CD4-positive, alpha-beta memory T cell (primary cell): ENCODE measurements at regions not wholly inside any gene's neighbourhood (a gene's known extent, or its start where the extent isn't known, plus 50 kb on each side); places are given as distances from the start of the nearest gene placed in this dataset.

ENCODE experiments used
- CTCF ChIA-PET: fragments of 350-600 bp; sonication (Branson Sonifier 250); formaldehyde crosslinking; loops from one replicate; lab custom pipeline; 2021; ENCODE audit warnings: inconsistent platforms; ENCODE audit not compliant: partially characterized antibody; lab: Charles Lee
- POLR2A ChIA-PET: fragments of 350-600 bp; sonication (Branson Sonifier 250); formaldehyde crosslinking; loops from one replicate; lab custom pipeline; 2021; ENCODE audit not compliant: partially characterized antibody; lab: Charles Lee
- DNase-seq, 5 donors: peaks; one replicate each; pipeline versions ENCODE4 v3.0.0 to v3.0.0-alpha.2; 2020 to 2022; ENCODE audit warnings: mixed read lengths in 1 of 5
- H3K27ac ChIP-seq: one replicate; pipeline ENCODE4 v1.7.0; 2013; ENCODE audit warnings: low read depth, low read length
- H3K27me3 ChIP-seq: 2 replicates; pipeline ENCODE4 v1.7.0; 2013; ENCODE audit warnings: mild to moderate bottlenecking, low read length, moderate library complexity; ENCODE audit not compliant: insufficient read depth
- H3K36me3 ChIP-seq: 2 replicates; pipeline ENCODE4 v1.7.0; 2013; ENCODE audit warnings: mild to moderate bottlenecking, low read length, moderate library complexity; ENCODE audit not compliant: insufficient read depth
- H3K4me1 ChIP-seq: 2 replicates; pipeline ENCODE4 v1.7.0; 2013; ENCODE audit warnings: mild to moderate bottlenecking, low read length, moderate library complexity; ENCODE audit not compliant: insufficient read depth
- H3K4me3 ChIP-seq, 2 donors: one replicate each; pipeline ENCODE4 v1.7.0; 2013; ENCODE audit warnings: low read length in 2 of 2, mild to moderate bottlenecking in 1 of 2
- H3K9me3 ChIP-seq, 2 donors: one replicate each; pipeline ENCODE4 v1.7.0; 2013; ENCODE audit warnings: low read length in 2 of 2, control low read depth in 1 of 2; ENCODE audit not compliant: control insufficient read depth in 1 of 2
- H3K27ac Mint-ChIP-seq, 7 donors: one replicate each; pipeline ENCODE4 v1.8.0; 2020 to 2021; ENCODE audit warnings: mixed read lengths in 7 of 7, mild to moderate bottlenecking in 6 of 7, inconsistent platforms in 3 of 7, moderate library complexity in 3 of 7
- H3K27me3 Mint-ChIP-seq, 2 donors: one replicate each; pipeline ENCODE4 v1.8.0; 2020 to 2021; ENCODE audit warnings: mixed read lengths in 2 of 2
- H3K36me3 Mint-ChIP-seq, 2 donors: one replicate each; pipeline ENCODE4 v1.8.0; 2020 to 2021; ENCODE audit warnings: mixed read lengths in 2 of 2, inconsistent platforms in 1 of 2, mild to moderate bottlenecking in 1 of 2
- H3K4me1 Mint-ChIP-seq, 4 donors: one replicate each; pipeline ENCODE4 v1.8.0; 2020 to 2021; ENCODE audit warnings: mixed read lengths in 4 of 4, mild to moderate bottlenecking in 1 of 4
- H3K4me3 Mint-ChIP-seq, 8 donors: one replicate each; pipeline ENCODE4 v1.8.0; 2020 to 2021; ENCODE audit warnings: mixed read lengths in 8 of 8, mild to moderate bottlenecking in 7 of 8, moderate library complexity in 6 of 8, inconsistent platforms in 3 of 8
- H3K9me3 Mint-ChIP-seq, 8 donors: one replicate each; pipeline ENCODE4 v1.8.0; 2020 to 2021; ENCODE audit warnings: mixed read lengths in 8 of 8, mild to moderate bottlenecking in 5 of 8, inconsistent platforms in 3 of 8, moderate library complexity in 1 of 8
- intact Hi-C: fragments of 100-400 bp; cut with micrococcal nuclease; formaldehyde crosslinking; loops from one replicate; pipeline ENCODE4 v1.15.1; 2023

DNA sequence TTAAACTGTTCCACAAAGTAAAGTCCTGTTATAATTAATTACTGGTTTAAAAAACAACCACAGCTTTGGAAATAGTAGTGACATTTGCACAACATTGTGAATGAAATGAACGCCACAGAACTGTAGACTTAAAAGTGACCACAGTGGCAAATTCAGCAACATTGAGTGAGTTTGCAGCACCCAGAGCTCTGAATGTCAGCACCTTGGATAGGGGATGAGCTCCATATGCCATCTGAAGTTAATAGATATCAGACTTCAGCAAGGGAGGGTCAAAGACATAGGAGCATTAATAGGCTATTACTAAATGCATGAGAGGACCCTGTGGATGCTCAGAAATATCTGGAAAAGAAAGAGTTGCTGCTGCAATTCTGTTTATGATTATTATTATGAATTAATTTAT is 55.3 kb upstream of the KCNIP4 start:
- Histone ChIP-seq H3K4me1 (no peaks in the 10 kb centered on the region), H3K27ac (no peak overlapping the region), H3K27me3 (no peaks in the 10 kb centered on the region), H3K9me3 (no peaks in the 10 kb centered on the region), H3K36me3 (no peaks in the 10 kb centered on the region), H3K4me3 (no peak overlapping the region)
- Mint-ChIP-seq H3K27me3 (no peaks in the 10 kb centered on the region), H3K27ac (no peak overlapping the region), H3K4me1 (no peaks in the 10 kb centered on the region), H3K36me3 (no peaks in the 10 kb centered on the region), H3K4me3 (no peak overlapping the region), H3K9me3 (peaks cover 2 to 31% (median 7%) of the 10 kb centered on the region in 8 donors)
- ChIA-PET CTCF (no interaction called here), POLR2A (no interaction called here)
- intact Hi-C loops: no loop called here
- no peak for DNase-seq
